GM23248 (cell line): ENCODE measurements at regions not wholly inside any gene's neighbourhood (a gene's known extent, or its start where the extent isn't known, plus 50 kb on each side); places are given as distances from the start of the nearest gene placed in this dataset.

Experiments used
- EZH2 ChIP-seq: fragments of 200-600 bp; sonication (generic); IDR thresholded peaks from 2 replicates; pipeline ENCODE4 v1.6.1; 2018; ENCODE audit warnings: antibody characterized with exemption, mild to moderate bottlenecking; ENCODE audit not compliant: insufficient read depth, poor library complexity, severe bottlenecking
- EZH2phosphoT487 ChIP-seq: fragments of 200-600 bp; sonication (generic); IDR thresholded peaks from 2 replicates; pipeline ENCODE4 v1.6.1; 2018; ENCODE audit warnings: antibody characterized with exemption, moderate library complexity, mild to moderate bottlenecking, low read depth; ENCODE audit not compliant: insufficient read depth

DNA sequence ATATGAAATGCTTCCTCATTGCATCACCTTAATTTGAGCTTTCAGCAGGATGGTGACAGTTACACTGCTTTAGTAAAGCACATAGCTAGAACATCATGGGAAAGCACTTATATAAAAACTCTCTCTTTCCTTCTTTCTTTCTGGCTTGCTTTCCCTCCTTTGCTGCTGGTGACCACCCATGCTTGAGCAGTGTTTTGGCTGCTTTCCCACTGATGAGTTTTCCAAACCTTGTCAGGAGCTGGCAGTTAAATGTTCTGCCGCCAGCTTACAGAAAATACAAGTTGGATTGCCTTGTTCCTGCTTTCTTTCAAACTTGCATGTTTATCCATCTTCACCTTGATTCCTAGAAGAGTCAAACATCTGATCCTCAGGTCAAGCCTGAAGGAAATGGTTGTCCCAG lies 323.9 kb downstream of the FOXA2 start:
- TF ChIP-seq EZH2 (no peak), EZH2phosphoT487 (no peak)
